H1 (cell line): ENCODE measurements at regions not wholly inside any gene's neighbourhood (a gene's known extent, or its start where the extent isn't known, plus 50 kb on each side); places are given as distances from the start of the nearest gene placed in this dataset.

Source experiments
- CTCF ChIA-PET: fragments of 300-600 bp; sonication (Branson Sonifier 250); formaldehyde crosslinking; loops from one replicate; lab custom pipeline; 2021; ENCODE audit not compliant: partially characterized antibody; lab: Charles Lee
- POLR2A ChIA-PET: fragments of 300-600 bp; sonication (Branson Sonifier 250); formaldehyde crosslinking; loops from one replicate; lab custom pipeline; 2021; ENCODE audit warnings: inconsistent platforms; ENCODE audit not compliant: partially characterized antibody; lab: Charles Lee
- DNase-seq, 2 experiments: peaks; one replicate each; pipeline versions ENCODE4 v3.0.0 to v3.0.0-alpha.2; 2010 to 2022; ENCODE audit warnings: low spot score in 2 of 2, low read depth in 1 of 2, mixed read lengths in 1 of 2
- FAIRE-seq: peaks from 2 replicates; lab custom pipeline; 2011; peaks lifted over from hg19 to GRCh38; lab: Jason Lieb, UNC
- H2AFZ ChIP-seq: 2 replicates; pipeline ENCODE4 v1.8.1; 2012; ENCODE audit warnings: low read length, inconsistent platforms
- H2AK5ac ChIP-seq: 2 replicates; pipeline ENCODE4 v1.6.1; 2013; ENCODE audit warnings: low read depth, low read length
- H2BK120ac ChIP-seq: replicated peaks from 2 replicates; pipeline ENCODE3; 2013; ENCODE audit warnings: low read depth, low read length, inconsistent platforms
- H2BK12ac ChIP-seq: 2 replicates; pipeline ENCODE4 v1.6.1; 2013; ENCODE audit warnings: low read depth, low read length
- H2BK15ac ChIP-seq: 2 replicates; pipeline ENCODE4 v1.6.1; 2013; ENCODE audit warnings: low read length
- H2BK20ac ChIP-seq: 2 replicates; pipeline ENCODE4 v1.6.1; 2013; ENCODE audit warnings: low read length
- H2BK5ac ChIP-seq: 2 replicates; pipeline ENCODE4 v1.6.1; 2013; ENCODE audit warnings: low read depth, low read length
- H3K14ac ChIP-seq: 2 replicates; pipeline ENCODE4 v1.6.1; 2013; ENCODE audit warnings: inconsistent platforms; ENCODE audit not compliant: insufficient read length
- H3K18ac ChIP-seq: 2 replicates; pipeline ENCODE4 v1.6.1; 2013; ENCODE audit warnings: low read length; ENCODE audit errors: extremely low read depth
- H3K23ac ChIP-seq: 2 replicates; pipeline ENCODE4 v1.6.1; 2013; ENCODE audit warnings: inconsistent platforms; ENCODE audit not compliant: insufficient read length
- H3K23me2 ChIP-seq: 2 replicates; pipeline ENCODE4 v1.6.1; 2013; ENCODE audit warnings: low read depth, low read length
- H3K27ac ChIP-seq: 2 replicates; pipeline ENCODE4 v1.6.1; 2011; ENCODE audit warnings: low read depth, low read length, inconsistent platforms
- H3K27me3 ChIP-seq, 4 experiments: replicated peaks in 1 of 4; 1 replicate in 1 of 4; 2 replicates in 3 of 4; pipeline versions ENCODE4 v1.6.1 to v1.8.1; 2011 to 2013; ENCODE audit warnings: low read length in 3 of 4, mild to moderate bottlenecking in 3 of 4, inconsistent platforms in 2 of 4, mixed read lengths in 2 of 4, moderate library complexity in 1 of 4; ENCODE audit not compliant: control insufficient read depth in 3 of 4, insufficient read depth in 3 of 4; ENCODE audit errors: extremely low read depth in 1 of 4
- H3K36me3 ChIP-seq, 4 experiments: 2 replicates each; pipeline versions ENCODE4 v1.6.1 to v1.8.1; 2011 to 2013; ENCODE audit warnings: mild to moderate bottlenecking in 4 of 4, low read length in 3 of 4, moderate library complexity in 2 of 4, control low read depth in 1 of 4, inconsistent platforms in 1 of 4; ENCODE audit not compliant: insufficient read depth in 4 of 4, control insufficient read depth in 2 of 4
- H3K4ac ChIP-seq: replicated peaks from 2 replicates; pipeline ENCODE3; 2013; ENCODE audit warnings: low read length, low read depth, mixed read lengths, inconsistent platforms; ENCODE audit not compliant: insufficient read length
- H3K4me1 ChIP-seq, 4 experiments: replicated peaks in 1 of 4; 1 replicate in 1 of 4; 2 replicates in 3 of 4; pipeline versions ENCODE4 v1.6.1 to v1.8.1; 2011 to 2013; ENCODE audit warnings: low read length in 3 of 4, inconsistent platforms in 2 of 4, mixed read lengths in 1 of 4; ENCODE audit not compliant: insufficient read depth in 4 of 4, control insufficient read depth in 3 of 4
- H3K4me2 ChIP-seq, 2 experiments: 2 replicates each; pipeline versions ENCODE4 v1.6.1 to v1.8.1; 2011 to 2013; ENCODE audit warnings: low read depth in 2 of 2, low read length in 2 of 2, control low read depth in 1 of 2, inconsistent platforms in 1 of 2, mild to moderate bottlenecking in 1 of 2; ENCODE audit not compliant: insufficient read depth in 1 of 2
- H3K4me3 ChIP-seq, 4 experiments: fragments of 200-600, 300-600 bp in 1 of 4; sonication (generic), shearing (Covaris generic), sonication (Bioruptor Twin) in 1 of 4; 2 replicates each; pipeline versions ENCODE4 v1.5.1 to v1.8.1; 2011 to 2016; ENCODE audit warnings: low read length in 4 of 4, low read depth in 3 of 4, control low read depth in 2 of 4, inconsistent platforms in 2 of 4, mild to moderate bottlenecking in 2 of 4, mixed read lengths in 1 of 4, moderate library complexity in 1 of 4; ENCODE audit not compliant: insufficient read depth in 2 of 4; ENCODE audit errors: extremely low read depth in 1 of 4
- H3K56ac ChIP-seq: replicated peaks from 2 replicates; pipeline ENCODE3; 2013; ENCODE audit warnings: low read depth, mild to moderate bottlenecking, mixed read lengths, low read length, inconsistent platforms; ENCODE audit not compliant: insufficient read length
- H3K79me1 ChIP-seq: 2 replicates; pipeline ENCODE4 v1.6.1; 2013; ENCODE audit warnings: low read depth, low read length, control low read depth
- H3K79me2 ChIP-seq, 2 experiments: 2 replicates each; pipeline versions ENCODE4 v1.6.1 to v1.8.1; 2012 to 2013; ENCODE audit warnings: low read length in 2 of 2, mild to moderate bottlenecking in 2 of 2, inconsistent platforms in 1 of 2; ENCODE audit not compliant: insufficient read depth in 2 of 2, control insufficient read depth in 1 of 2
- H3K9ac ChIP-seq, 4 experiments: replicated peaks in 1 of 4; 1 replicate in 1 of 4; 2 replicates in 3 of 4; pipeline versions ENCODE4 v1.6.1 to v1.8.1; 2011 to 2013; ENCODE audit warnings: low read depth in 3 of 4, low read length in 3 of 4, control low read depth in 2 of 4, mild to moderate bottlenecking in 2 of 4, moderate library complexity in 2 of 4, inconsistent platforms in 1 of 4; ENCODE audit errors: extremely low read depth in 1 of 4
- H3K9me3 ChIP-seq, 2 experiments: 2 replicates each; pipeline versions ENCODE4 v1.6.1 to v1.8.1; 2012 to 2013; ENCODE audit warnings: mild to moderate bottlenecking in 2 of 2, moderate library complexity in 2 of 2, control low read depth in 1 of 2, inconsistent platforms in 1 of 2, low read depth in 1 of 2, low read length in 1 of 2, mixed read lengths in 1 of 2; ENCODE audit not compliant: insufficient read depth in 2 of 2
- H4K20me1 ChIP-seq, 2 experiments: replicated peaks in 1 of 2; 2 replicates each; pipeline versions ENCODE3 to v1.8.1; 2011 to 2013; ENCODE audit warnings: inconsistent platforms in 2 of 2, low read length in 2 of 2, mild to moderate bottlenecking in 1 of 2; ENCODE audit not compliant: insufficient read depth in 2 of 2, control insufficient read depth in 1 of 2
- H4K5ac ChIP-seq: 2 replicates; pipeline ENCODE4 v1.6.1; 2013; ENCODE audit warnings: low read length, low read depth, mixed read lengths, inconsistent platforms; ENCODE audit not compliant: insufficient read length
- H4K8ac ChIP-seq: 2 replicates; pipeline ENCODE4 v1.8.0; 2013; ENCODE audit warnings: mild to moderate bottlenecking, moderate library complexity, low read length, inconsistent platforms; ENCODE audit not compliant: insufficient read depth; ENCODE audit errors: extremely low read depth
- H4K91ac ChIP-seq: replicated peaks from 2 replicates; pipeline ENCODE3; 2013; ENCODE audit warnings: low read length, mixed read lengths, inconsistent platforms; ENCODE audit not compliant: insufficient read length
- CBX8 ChIP-seq: fragments of 300-800, 300-1000 bp; sonication (generic); IDR thresholded peaks from 2 replicates; pipeline ENCODE4 v1.7.1; 2016; ENCODE audit warnings: low read depth, low read length, borderline replicate concordance
- EP300 ChIP-seq, 2 experiments: IDR thresholded peaks; 1 replicate in 1 of 2; 2 replicates in 1 of 2; pipeline ENCODE4 v1.6.1; 2011 to 2012; ENCODE audit warnings: low read depth in 2 of 2, low read length in 2 of 2, mild to moderate bottlenecking in 2 of 2, borderline replicate concordance in 1 of 2, inconsistent platforms in 1 of 2, moderate library complexity in 1 of 2
- KDM5A ChIP-seq: fragments of 200-600 bp; IDR thresholded peaks from 2 replicates; pipeline ENCODE4 v1.7.1; 2012; ENCODE audit warnings: mild to moderate bottlenecking, low read length, inconsistent platforms, mixed read lengths
- POLR2A ChIP-seq, 2 experiments: IDR thresholded peaks; 1 replicate in 1 of 2; 2 replicates in 1 of 2; pipeline ENCODE4 v1.6.1; 2011; ENCODE audit warnings: low read depth in 2 of 2, low read length in 2 of 2, mild to moderate bottlenecking in 2 of 2; ENCODE audit errors: control extremely low read depth in 1 of 2
- RBBP5 ChIP-seq: IDR thresholded peaks from 2 replicates; pipeline ENCODE4 v1.7.1; 2012; ENCODE audit warnings: low read depth, mild to moderate bottlenecking, inconsistent platforms, low read length, moderate library complexity, borderline replicate concordance
- ZNF274 ChIP-seq: IDR thresholded peaks from 2 replicates; pipeline ENCODE4 v1.7.0; 2012; ENCODE audit warnings: low read length, borderline replicate concordance; ENCODE audit errors: extremely low read depth
- WGBS, 2 experiments: shearing (Covaris generic) in 1 of 2; methylation state at CpG; one replicate each; pipeline versions ENCODE4 v1.1.6 to v1.1.7; 2013 to 2015; ENCODE audit warnings: low lambda C conversion rate in 2 of 2, mixed read lengths in 2 of 2, inconsistent platforms in 1 of 2, low coverage in 1 of 2, missing lambda C conversion rate in 1 of 2; ENCODE audit not compliant: insufficient replicate concordance in 2 of 2, insufficient coverage in 1 of 2, insufficient read length in 1 of 2; ENCODE audit errors: extremely low coverage in 1 of 2, missing lambda C conversion rate in 1 of 2; 5-methylcytosine and 5-hydroxymethylcytosine counted together

DNA sequence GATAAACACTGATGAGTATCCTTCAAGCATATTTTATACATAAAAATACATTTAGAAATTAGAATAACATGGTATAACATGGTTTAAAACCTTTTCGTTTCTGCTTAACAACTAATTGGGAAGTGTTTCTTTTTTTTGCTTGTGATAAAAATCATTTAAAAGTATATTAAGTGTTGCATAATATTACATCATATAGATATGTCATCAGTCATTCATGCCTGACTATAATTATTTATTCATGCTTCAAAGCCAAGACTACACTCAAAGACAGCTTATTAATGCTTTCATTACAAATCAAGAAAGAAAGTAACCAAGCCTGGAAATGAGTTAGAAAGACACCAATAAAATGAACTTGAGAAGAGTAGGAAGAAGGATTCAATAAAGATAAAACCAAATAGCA lies 136.6 kb upstream of the TP63 start:
- TF ChIP-seq ZNF274: no peak
- TF ChIP-seq RBBP5: no peak
- no peak for TF ChIP-seq POLR2A (IDR thresholded peaks at IDR 0.05; ENCODE audit: control extremely low read depth in 1 of 2, low read depth in 2 of 2, low read length in 2 of 2)
- TF ChIP-seq CBX8: no peak
- TF ChIP-seq KDM5A: no peak
- TF ChIP-seq EP300 (IDR thresholded peaks at IDR 0.05; ENCODE audit: borderline replicate concordance in 1 of 2, low read depth in 2 of 2, low read length in 2 of 2): no peak
- POLR2A ChIA-PET: no interaction called here
- Histone ChIP-seq H3K23me2 (no peaks in the 10 kb centered on the region), H4K91ac (no peak overlapping the region), H2BK5ac (no peak overlapping the region), H4K20me1 (no peaks in the 10 kb centered on the region), H3K9ac (no peak overlapping the region), H4K5ac (no peak overlapping the region), H3K23ac (no peak overlapping the region), H3K27me3 (no peaks in the 10 kb centered on the region), H3K36me3 (no peaks in the 10 kb centered on the region), H2BK120ac (no peak overlapping the region), H4K8ac (no peak overlapping the region), H3K56ac (no peak overlapping the region), H2AK5ac (no peak overlapping the region), H3K79me2 (no peaks in the 10 kb centered on the region), H3K4ac (no peak overlapping the region), H3K4me3 (no peak overlapping the region), H3K14ac (no peak overlapping the region), H3K79me1 (no peaks in the 10 kb centered on the region), H3K4me1 (no peaks in the 10 kb centered on the region), H3K27ac (no peak overlapping the region), H2BK15ac (no peak overlapping the region), H3K9me3 (no peaks in the 10 kb centered on the region), H2BK12ac (no peak overlapping the region), H2AFZ (no peak overlapping the region), H3K18ac (no peak overlapping the region), H3K4me2 (no peak overlapping the region), H2BK20ac (no peak overlapping the region)
- CTCF ChIA-PET: interaction anchor here (0.6 kb wide), 2 partner anchors 140 to 227 kb away, joined by 3 to 4 read pairs; no protein-coding TSS in a partner anchor
- WGBS, 2 experiments: 96% methylated on average over 1 of the region's 1 CpG; no CpG with 5 or more reads in 1 of the 2 experiments
- DNase-seq: no peak
- no peak for FAIRE-seq
